ENCODE measurements at regions not wholly inside any gene's neighbourhood (a gene's known extent, or its start where the extent isn't known, plus 50 kb on each side); places are given as distances from the start of the nearest gene placed in this dataset.

DNA sequence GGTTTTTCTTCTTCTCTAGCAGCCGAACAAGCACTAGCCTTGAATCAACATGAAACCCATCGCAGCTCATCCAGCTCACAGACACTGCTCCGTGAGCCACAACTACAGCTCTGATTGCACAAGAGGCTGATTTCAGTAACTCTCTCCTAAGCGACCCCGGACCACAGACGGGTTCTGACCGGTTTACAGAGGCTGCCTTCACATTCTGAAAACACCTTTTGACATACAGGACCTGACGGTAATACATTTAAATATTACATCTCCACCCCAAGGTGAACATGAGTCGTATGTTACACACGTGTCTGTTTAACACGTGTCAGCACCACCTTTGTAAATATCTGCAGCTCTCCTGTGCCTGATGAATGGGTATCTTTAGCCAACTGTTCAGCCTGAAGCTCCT lies 120.7 kb downstream of the TMEM18 start:
- TF ChIP-seq ZFP3 (CRISPR knock-in tag; IDR thresholded peaks at IDR 0.05) (no peak), ESRRG (CRISPR knock-in tag; IDR thresholded peaks at IDR 0.05) (no peak), ARNTL (CRISPR knock-in tag; IDR thresholded peaks at IDR 0.05; ENCODE audit: borderline replicate concordance, low read depth) (no peak), BACH2 (CRISPR knock-in tag; IDR thresholded peaks at IDR 0.05; ENCODE audit: borderline replicate concordance) (no peak)
- no peak for ATAC-seq

DNA sequence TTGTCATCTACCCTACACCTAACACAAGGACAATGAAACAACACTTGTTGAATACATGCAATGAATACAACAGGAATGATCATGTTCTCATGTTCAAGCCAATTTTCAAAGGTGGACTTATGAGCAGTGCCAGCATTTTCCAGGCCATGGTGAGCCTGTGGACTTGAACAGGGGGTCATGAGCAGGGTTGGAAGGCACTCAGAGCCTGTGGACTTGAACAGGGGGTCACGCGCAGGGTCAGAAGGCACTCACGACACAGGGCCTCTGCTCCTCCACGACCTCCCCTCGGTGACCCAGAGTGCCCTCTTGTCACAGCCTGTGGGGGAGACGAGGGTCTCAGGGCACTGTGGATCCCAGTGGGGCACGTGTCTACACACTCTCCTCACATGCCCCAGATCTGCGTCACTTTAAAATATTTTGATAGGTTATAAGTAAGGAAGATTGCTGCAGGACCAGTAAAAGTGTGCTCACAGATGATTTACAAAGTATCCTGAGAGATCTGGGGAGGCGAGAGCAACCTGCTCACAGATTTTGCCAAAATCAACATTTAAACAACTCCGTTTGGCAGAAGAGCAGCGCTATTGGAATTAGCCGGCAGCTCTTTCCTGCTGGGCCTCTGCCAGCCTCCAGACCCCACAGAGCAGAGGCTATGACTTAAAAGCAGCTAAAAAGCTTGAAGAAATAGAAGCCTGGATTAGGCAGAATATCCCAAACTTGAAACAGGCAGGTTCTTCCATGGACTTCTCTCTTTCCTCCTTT lies 121.9 kb downstream of the TMEM18 start:
- no peak for ATAC-seq
- TF ChIP-seq ZNF565 (CRISPR knock-in tag; conservative IDR thresholded peaks at IDR 0.05; ENCODE audit: low read depth), result no peak
- no peak for TF ChIP-seq CSDC2 (CRISPR knock-in tag; IDR thresholded peaks at IDR 0.05)
- no peak for TF ChIP-seq ESRRG (CRISPR knock-in tag; IDR thresholded peaks at IDR 0.05)
- no peak for TF ChIP-seq ZNF8 (CRISPR knock-in tag; IDR thresholded peaks at IDR 0.05)
- no peak for TF ChIP-seq OSR1 (CRISPR knock-in tag; IDR thresholded peaks at IDR 0.05)
- TF ChIP-seq ISL1 (CRISPR knock-in tag; IDR thresholded peaks at IDR 0.05), result no peak

DNA sequence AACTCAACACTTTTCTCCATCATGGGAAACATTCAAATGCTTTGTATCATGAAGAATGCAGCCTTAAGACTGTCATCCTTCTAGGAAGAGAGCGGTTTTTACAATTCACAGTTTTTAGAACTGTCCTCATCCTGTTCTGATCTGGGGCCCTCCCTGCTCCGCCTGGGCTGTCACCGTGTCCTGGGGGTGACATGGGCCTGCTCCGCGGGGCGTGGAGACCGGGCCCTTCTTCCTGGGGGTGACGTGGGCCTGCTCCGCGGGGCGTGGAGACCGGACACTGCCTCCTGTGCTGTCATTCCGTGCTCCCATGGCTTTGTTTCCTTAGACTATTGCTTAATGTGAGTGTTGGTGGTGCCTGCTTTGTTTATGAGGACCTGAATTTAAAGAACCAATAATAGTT lies 122.8 kb downstream of the TMEM18 start:
- ATAC-seq, result no peak
- TF ChIP-seq ARNTL (CRISPR knock-in tag; IDR thresholded peaks at IDR 0.05; ENCODE audit: borderline replicate concordance, low read depth), result no peak
- TF ChIP-seq ZNF70 (CRISPR knock-in tag; IDR thresholded peaks at IDR 0.05), result no peak
- no peak for TF ChIP-seq SNAI2 (CRISPR knock-in tag; IDR thresholded peaks at IDR 0.05)
- TF ChIP-seq ESRRG (CRISPR knock-in tag; IDR thresholded peaks at IDR 0.05), result no peak
- no peak for TF ChIP-seq ISL1 (CRISPR knock-in tag; IDR thresholded peaks at IDR 0.05)
- TF ChIP-seq ZNF8 (CRISPR knock-in tag; IDR thresholded peaks at IDR 0.05), result no peak
- no peak for TF ChIP-seq BACH2 (CRISPR knock-in tag; IDR thresholded peaks at IDR 0.05; ENCODE audit: borderline replicate concordance)
- TF ChIP-seq, protein P1, sequence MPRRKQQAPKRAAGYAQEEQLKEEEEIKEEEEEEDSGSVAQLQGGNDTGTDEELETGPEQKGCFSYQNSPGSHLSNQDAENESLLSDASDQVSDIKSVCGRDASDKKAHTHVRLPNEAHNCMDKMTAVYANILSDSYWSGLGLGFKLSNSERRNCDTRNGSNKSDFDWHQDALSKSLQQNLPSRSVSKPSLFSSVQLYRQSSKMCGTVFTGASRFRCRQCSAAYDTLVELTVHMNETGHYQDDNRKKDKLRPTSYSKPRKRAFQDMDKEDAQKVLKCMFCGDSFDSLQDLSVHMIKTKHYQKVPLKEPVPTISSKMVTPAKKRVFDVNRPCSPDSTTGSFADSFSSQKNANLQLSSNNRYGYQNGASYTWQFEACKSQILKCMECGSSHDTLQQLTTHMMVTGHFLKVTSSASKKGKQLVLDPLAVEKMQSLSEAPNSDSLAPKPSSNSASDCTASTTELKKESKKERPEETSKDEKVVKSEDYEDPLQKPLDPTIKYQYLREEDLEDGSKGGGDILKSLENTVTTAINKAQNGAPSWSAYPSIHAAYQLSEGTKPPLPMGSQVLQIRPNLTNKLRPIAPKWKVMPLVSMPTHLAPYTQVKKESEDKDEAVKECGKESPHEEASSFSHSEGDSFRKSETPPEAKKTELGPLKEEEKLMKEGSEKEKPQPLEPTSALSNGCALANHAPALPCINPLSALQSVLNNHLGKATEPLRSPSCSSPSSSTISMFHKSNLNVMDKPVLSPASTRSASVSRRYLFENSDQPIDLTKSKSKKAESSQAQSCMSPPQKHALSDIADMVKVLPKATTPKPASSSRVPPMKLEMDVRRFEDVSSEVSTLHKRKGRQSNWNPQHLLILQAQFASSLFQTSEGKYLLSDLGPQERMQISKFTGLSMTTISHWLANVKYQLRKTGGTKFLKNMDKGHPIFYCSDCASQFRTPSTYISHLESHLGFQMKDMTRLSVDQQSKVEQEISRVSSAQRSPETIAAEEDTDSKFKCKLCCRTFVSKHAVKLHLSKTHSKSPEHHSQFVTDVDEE (CRISPR knock-in tag; IDR thresholded peaks at IDR 0.05), result no peak
- TF ChIP-seq OSR1 (CRISPR knock-in tag; IDR thresholded peaks at IDR 0.05), result no peak
- TF ChIP-seq ZFP30 (CRISPR knock-in tag; IDR thresholded peaks at IDR 0.05), result no peak
- TF ChIP-seq, protein P2, sequence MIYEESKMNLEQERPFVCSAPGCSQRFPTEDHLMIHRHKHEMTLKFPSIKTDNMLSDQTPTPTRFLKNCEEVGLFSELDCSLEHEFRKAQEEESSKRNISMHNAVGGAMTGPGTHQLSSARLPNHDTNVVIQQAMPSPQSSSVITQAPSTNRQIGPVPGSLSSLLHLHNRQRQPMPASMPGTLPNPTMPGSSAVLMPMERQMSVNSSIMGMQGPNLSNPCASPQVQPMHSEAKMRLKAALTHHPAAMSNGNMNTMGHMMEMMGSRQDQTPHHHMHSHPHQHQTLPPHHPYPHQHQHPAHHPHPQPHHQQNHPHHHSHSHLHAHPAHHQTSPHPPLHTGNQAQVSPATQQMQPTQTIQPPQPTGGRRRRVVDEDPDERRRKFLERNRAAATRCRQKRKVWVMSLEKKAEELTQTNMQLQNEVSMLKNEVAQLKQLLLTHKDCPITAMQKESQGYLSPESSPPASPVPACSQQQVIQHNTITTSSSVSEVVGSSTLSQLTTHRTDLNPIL (CRISPR knock-in tag; IDR thresholded peaks at IDR 0.05; ENCODE audit: low read depth), result no peak
- TF ChIP-seq ZNF565 (CRISPR knock-in tag; conservative IDR thresholded peaks at IDR 0.05; ENCODE audit: low read depth), result no peak
- TF ChIP-seq CSDC2 (CRISPR knock-in tag; IDR thresholded peaks at IDR 0.05), result no peak
- TF ChIP-seq TOX (CRISPR knock-in tag; IDR thresholded peaks at IDR 0.05; ENCODE audit: borderline replicate concordance), result no peak
- no peak for TF ChIP-seq RARB (CRISPR knock-in tag; IDR thresholded peaks at IDR 0.05)
- TF ChIP-seq, protein P3, sequence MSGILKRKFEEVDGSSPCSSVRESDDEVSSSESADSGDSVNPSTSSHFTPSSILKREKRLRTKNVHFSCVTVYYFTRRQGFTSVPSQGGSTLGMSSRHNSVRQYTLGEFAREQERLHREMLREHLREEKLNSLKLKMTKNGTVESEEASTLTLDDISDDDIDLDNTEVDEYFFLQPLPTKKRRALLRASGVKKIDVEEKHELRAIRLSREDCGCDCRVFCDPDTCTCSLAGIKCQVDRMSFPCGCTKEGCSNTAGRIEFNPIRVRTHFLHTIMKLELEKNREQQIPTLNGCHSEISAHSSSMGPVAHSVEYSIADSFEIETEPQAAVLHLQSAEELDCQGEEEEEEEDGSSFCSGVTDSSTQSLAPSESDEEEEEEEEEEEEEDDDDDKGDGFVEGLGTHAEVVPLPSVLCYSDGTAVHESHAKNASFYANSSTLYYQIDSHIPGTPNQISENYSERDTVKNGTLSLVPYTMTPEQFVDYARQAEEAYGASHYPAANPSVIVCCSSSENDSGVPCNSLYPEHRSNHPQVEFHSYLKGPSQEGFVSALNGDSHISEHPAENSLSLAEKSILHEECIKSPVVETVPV (CRISPR knock-in tag; IDR thresholded peaks at IDR 0.05), result no peak
- no peak for TF ChIP-seq ZC3H10 (CRISPR knock-in tag; IDR thresholded peaks at IDR 0.05)

DNA sequence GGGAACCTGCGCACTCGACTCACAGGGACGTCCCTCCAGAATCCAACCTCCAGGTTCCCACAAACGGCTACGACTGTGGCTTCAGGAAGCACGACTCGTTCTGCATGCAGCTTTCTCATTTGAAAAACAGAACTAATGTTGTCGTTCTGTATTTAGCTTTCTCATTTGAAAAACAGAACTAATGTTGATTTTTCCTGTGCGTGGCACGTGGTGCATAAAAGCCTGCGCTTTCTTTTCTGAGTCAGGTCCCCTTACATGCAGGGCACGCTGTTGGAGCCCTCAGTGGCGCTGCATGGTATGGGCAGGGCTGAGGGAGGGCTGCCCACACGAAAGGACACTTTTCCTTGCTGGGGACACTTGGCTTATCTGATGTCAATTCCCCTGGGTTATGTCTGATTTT lies 124.3 kb downstream of the TMEM18 start:
- TF ChIP-seq, protein P2 (CRISPR knock-in tag; IDR thresholded peaks at IDR 0.05; ENCODE audit: low read depth), result no peak
- TF ChIP-seq TOX (CRISPR knock-in tag; IDR thresholded peaks at IDR 0.05; ENCODE audit: borderline replicate concordance), result no peak
- TF ChIP-seq ZNF70 (CRISPR knock-in tag; IDR thresholded peaks at IDR 0.05), result no peak
- no peak for TF ChIP-seq GLIS3 (CRISPR knock-in tag; IDR thresholded peaks at IDR 0.05)
- TF ChIP-seq ZFP30 (CRISPR knock-in tag; IDR thresholded peaks at IDR 0.05), result no peak
- no peak for TF ChIP-seq SNAI2 (CRISPR knock-in tag; IDR thresholded peaks at IDR 0.05)
- TF ChIP-seq ZNF565 (CRISPR knock-in tag; conservative IDR thresholded peaks at IDR 0.05; ENCODE audit: low read depth), result no peak
- TF ChIP-seq RARB (CRISPR knock-in tag; IDR thresholded peaks at IDR 0.05), result no peak
- TF ChIP-seq, protein P3 (CRISPR knock-in tag; IDR thresholded peaks at IDR 0.05), result no peak
- TF ChIP-seq, protein P1 (CRISPR knock-in tag; IDR thresholded peaks at IDR 0.05), result no peak
- TF ChIP-seq ISL1 (CRISPR knock-in tag; IDR thresholded peaks at IDR 0.05), result no peak
- no peak for TF ChIP-seq BACH2 (CRISPR knock-in tag; IDR thresholded peaks at IDR 0.05; ENCODE audit: borderline replicate concordance)
- TF ChIP-seq ZNF8 (CRISPR knock-in tag; IDR thresholded peaks at IDR 0.05), result no peak
- TF ChIP-seq ARNTL (CRISPR knock-in tag; IDR thresholded peaks at IDR 0.05; ENCODE audit: borderline replicate concordance, low read depth), result no peak
- TF ChIP-seq ZC3H10 (CRISPR knock-in tag; IDR thresholded peaks at IDR 0.05), result no peak
- TF ChIP-seq ZFP3 (CRISPR knock-in tag; IDR thresholded peaks at IDR 0.05), result no peak
- ATAC-seq, result no peak
